OCI-LY7 (cell line): ENCODE measurements at regions not wholly inside any gene's neighbourhood (a gene's known extent, or its start where the extent isn't known, plus 50 kb on each side); places are given as distances from the start of the nearest gene placed in this dataset.

Source experiments
- EZH2phosphoT487 ChIP-seq: fragments of 200-600 bp; sonication (generic); IDR thresholded peaks from 2 replicates; pipeline ENCODE4 v1.6.1; 2018; ENCODE audit warnings: low read depth, borderline replicate concordance, mild to moderate bottlenecking, mixed run types, antibody characterized with exemption, low read length, moderate library complexity, mixed read lengths
- TF ChIP-seq, protein P1 (sequence below): fragments of 200-600 bp; sonication (generic); conservative IDR thresholded peaks from 2 replicates; pipeline ENCODE4 v1.5.1; 2014; ENCODE audit warnings: mild to moderate bottlenecking, antibody characterized with exemption, low read length, moderate library complexity, mixed read lengths

DNA sequence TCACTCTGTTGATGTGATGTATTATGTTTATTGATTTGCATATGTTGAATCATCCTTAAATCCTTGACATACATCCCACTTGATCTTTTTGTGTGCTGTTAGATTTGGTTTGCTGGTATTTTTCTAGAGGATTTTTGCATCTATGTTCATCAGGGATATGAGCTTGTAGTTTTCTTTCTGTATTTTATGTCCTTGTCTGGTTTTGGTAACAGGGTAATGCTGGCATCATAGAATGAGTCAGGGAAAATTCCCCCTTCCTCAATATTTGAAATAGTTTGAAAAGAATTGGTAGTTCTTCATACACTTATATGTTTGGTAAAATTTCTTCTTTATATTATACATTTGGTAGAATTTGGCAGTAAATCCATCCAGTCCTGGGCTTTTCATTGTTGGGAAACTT lies 89.4 kb upstream of the SLC13A1 start:
- TF ChIP-seq, protein P1, sequence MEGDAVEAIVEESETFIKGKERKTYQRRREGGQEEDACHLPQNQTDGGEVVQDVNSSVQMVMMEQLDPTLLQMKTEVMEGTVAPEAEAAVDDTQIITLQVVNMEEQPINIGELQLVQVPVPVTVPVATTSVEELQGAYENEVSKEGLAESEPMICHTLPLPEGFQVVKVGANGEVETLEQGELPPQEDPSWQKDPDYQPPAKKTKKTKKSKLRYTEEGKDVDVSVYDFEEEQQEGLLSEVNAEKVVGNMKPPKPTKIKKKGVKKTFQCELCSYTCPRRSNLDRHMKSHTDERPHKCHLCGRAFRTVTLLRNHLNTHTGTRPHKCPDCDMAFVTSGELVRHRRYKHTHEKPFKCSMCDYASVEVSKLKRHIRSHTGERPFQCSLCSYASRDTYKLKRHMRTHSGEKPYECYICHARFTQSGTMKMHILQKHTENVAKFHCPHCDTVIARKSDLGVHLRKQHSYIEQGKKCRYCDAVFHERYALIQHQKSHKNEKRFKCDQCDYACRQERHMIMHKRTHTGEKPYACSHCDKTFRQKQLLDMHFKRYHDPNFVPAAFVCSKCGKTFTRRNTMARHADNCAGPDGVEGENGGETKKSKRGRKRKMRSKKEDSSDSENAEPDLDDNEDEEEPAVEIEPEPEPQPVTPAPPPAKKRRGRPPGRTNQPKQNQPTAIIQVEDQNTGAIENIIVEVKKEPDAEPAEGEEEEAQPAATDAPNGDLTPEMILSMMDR = no peak
- no peak for TF ChIP-seq EZH2phosphoT487
